Uterus (tissue), 2 donors: ENCODE measurements at regions not wholly inside any gene's neighbourhood (a gene's known extent, or its start where the extent isn't known, plus 50 kb on each side); places are given as distances from the start of the nearest gene placed in this dataset.

Experiments
- CTCF ChIP-seq, 4 experiments: fragments of 200-600 bp in 2 of 4; fragments of 450-650 bp in 2 of 4; sonication (generic) in 2 of 4; IDR thresholded peaks; one replicate each; pipeline ENCODE4 v1.5.1; 2016 to 2019; ENCODE audit warnings: antibody characterized with exemption in 4 of 4, mild to moderate bottlenecking in 2 of 4, moderate library complexity in 1 of 4
- POLR2A ChIP-seq, 2 donors: fragments of 450-650 bp; IDR thresholded peaks; one replicate each; pipeline ENCODE4 v1.6.1; 2016; ENCODE audit warnings: antibody characterized with exemption in 2 of 2, mild to moderate bottlenecking in 1 of 2, moderate library complexity in 1 of 2

- TF ChIP-seq CTCF (IDR thresholded peaks at IDR 0.05), result no peak
- no peak for TF ChIP-seq POLR2A (IDR thresholded peaks at IDR 0.05)
These were observed 72.0 kb upstream of the NEUROD1 start for GRCh38 chr2:181752301-181752700.
